HepG2 (cell line): ENCODE measurements at regions not wholly inside any gene's neighbourhood (a gene's known extent, or its start where the extent isn't known, plus 50 kb on each side); places are given as distances from the start of the nearest gene placed in this dataset.

ENCODE experiments used
- ATRX ChIP-seq: sonication (generic); formaldehyde crosslinking; IDR thresholded peaks from 2 replicates; pipeline ENCODE4 v1.4.0; 2020; ENCODE audit warnings: missing genetic modification reagents, borderline replicate concordance
- CCDC6 ChIP-seq: sonication (generic); formaldehyde crosslinking; IDR thresholded peaks from 2 replicates; pipeline ENCODE4 v1.8.1; 2022; ENCODE audit warnings: mild to moderate bottlenecking, missing genetic modification reagents, moderate library complexity
- KAT2B ChIP-seq: fragments of 150-350 bp; IDR thresholded peaks from 2 replicates; pipeline ENCODE4 v1.6.1; 2014; ENCODE audit warnings: low read depth, low read length, borderline replicate concordance
- SIX4 ChIP-seq: sonication (generic); formaldehyde crosslinking; IDR thresholded peaks from 2 replicates; pipeline ENCODE4 v1.4.0; 2020; ENCODE audit warnings: missing genetic modification reagents
- SRSF1 ChIP-seq: fragments of 200-400 bp; formaldehyde crosslinking; optimal IDR thresholded peaks from 2 replicates; pipeline ENCODE3; 2017; ENCODE audit warnings: mild to moderate bottlenecking, low read depth, low read length, moderate library complexity
- ZMYM2 ChIP-seq: sonication (generic); formaldehyde crosslinking; IDR thresholded peaks from 2 replicates; pipeline ENCODE4 v1.8.0; 2022; ENCODE audit warnings: mild to moderate bottlenecking, missing genetic modification reagents
- TF ChIP-seq, protein P1 (sequence below): sonication (generic); formaldehyde crosslinking; IDR thresholded peaks from 2 replicates; pipeline ENCODE4 v1.8.0; 2022; ENCODE audit warnings: missing genetic modification reagents, mild to moderate bottlenecking, borderline replicate concordance
- TF ChIP-seq, protein P2 (sequence below): sonication (generic); formaldehyde crosslinking; IDR thresholded peaks from 2 replicates; pipeline ENCODE4 v1.5.0; 2020; ENCODE audit warnings: mild to moderate bottlenecking, missing genetic modification reagents, borderline replicate concordance
- TF ChIP-seq, protein P3 (sequence below): sonication (generic); formaldehyde crosslinking; IDR thresholded peaks from 2 replicates; pipeline ENCODE4 v1.4.0; 2020; ENCODE audit warnings: low read depth, mild to moderate bottlenecking, missing genetic modification reagents

DNA sequence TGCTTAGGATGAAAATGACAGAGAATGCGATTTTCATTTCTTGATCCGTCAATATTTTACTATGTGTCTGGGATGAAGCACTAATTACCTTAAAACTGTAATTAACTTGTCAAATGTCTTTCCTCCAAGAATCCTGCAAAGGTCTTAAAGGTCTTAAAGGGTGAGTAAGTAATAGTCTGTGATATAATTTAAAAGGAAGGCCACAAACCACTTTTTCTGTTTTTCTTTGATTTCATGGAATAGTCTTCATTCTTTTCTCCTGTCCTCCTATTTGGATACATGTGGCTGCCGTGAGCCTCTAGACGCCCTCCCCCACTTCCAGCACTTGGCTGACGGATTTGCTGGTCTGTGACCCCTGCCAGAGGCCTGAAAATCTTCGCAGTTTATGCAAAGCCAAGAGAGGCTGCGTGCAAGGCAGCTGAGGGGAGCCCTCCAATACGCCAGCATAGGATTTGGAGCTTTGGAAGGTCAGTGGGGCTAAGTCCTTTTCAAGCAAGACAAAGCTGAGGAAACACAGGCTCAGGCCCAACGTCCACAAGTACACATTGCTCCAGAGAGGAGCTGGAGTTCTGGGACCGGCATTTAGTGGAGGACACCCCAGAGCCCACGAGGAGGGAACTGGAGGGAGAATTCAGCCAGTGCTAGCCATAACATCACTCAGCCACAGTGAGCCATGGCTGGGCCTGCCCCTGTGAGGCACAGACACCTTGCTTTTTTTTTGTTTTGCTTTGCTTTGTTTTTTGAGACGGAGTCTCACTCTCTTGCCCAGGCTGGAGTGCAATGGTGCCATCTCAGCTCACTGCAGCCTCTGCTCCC is 382.6 kb downstream of the SMOC2 start (continued):
- TF ChIP-seq, protein P1, sequence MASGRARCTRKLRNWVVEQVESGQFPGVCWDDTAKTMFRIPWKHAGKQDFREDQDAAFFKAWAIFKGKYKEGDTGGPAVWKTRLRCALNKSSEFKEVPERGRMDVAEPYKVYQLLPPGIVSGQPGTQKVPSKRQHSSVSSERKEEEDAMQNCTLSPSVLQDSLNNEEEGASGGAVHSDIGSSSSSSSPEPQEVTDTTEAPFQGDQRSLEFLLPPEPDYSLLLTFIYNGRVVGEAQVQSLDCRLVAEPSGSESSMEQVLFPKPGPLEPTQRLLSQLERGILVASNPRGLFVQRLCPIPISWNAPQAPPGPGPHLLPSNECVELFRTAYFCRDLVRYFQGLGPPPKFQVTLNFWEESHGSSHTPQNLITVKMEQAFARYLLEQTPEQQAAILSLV (CRISPR knock-in tag): no peak
- no peak for TF ChIP-seq SIX4 (CRISPR knock-in tag)
- no peak for TF ChIP-seq ZMYM2 (CRISPR knock-in tag)
- TF ChIP-seq CCDC6 (CRISPR knock-in tag): no peak
- no peak for TF ChIP-seq KAT2B
- no peak for TF ChIP-seq SRSF1
- TF ChIP-seq, protein P2, sequence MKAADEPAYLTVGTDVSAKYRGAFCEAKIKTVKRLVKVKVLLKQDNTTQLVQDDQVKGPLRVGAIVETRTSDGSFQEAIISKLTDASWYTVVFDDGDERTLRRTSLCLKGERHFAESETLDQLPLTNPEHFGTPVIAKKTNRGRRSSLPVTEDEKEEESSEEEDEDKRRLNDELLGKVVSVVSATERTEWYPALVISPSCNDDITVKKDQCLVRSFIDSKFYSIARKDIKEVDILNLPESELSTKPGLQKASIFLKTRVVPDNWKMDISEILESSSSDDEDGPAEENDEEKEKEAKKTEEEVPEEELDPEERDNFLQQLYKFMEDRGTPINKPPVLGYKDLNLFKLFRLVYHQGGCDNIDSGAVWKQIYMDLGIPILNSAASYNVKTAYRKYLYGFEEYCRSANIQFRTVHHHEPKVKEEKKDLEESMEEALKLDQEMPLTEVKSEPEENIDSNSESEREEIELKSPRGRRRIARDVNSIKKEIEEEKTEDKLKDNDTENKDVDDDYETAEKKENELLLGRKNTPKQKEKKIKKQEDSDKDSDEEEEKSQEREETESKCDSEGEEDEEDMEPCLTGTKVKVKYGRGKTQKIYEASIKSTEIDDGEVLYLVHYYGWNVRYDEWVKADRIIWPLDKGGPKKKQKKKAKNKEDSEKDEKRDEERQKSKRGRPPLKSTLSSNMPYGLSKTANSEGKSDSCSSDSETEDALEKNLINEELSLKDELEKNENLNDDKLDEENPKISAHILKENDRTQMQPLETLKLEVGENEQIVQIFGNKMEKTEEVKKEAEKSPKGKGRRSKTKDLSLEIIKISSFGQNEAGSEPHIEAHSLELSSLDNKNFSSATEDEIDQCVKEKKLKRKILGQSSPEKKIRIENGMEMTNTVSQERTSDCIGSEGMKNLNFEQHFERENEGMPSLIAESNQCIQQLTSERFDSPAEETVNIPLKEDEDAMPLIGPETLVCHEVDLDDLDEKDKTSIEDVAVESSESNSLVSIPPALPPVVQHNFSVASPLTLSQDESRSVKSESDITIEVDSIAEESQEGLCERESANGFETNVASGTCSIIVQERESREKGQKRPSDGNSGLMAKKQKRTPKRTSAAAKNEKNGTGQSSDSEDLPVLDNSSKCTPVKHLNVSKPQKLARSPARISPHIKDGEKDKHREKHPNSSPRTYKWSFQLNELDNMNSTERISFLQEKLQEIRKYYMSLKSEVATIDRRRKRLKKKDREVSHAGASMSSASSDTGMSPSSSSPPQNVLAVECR: no peak
- TF ChIP-seq ATRX (CRISPR knock-in tag): no peak
- TF ChIP-seq, protein P3, sequence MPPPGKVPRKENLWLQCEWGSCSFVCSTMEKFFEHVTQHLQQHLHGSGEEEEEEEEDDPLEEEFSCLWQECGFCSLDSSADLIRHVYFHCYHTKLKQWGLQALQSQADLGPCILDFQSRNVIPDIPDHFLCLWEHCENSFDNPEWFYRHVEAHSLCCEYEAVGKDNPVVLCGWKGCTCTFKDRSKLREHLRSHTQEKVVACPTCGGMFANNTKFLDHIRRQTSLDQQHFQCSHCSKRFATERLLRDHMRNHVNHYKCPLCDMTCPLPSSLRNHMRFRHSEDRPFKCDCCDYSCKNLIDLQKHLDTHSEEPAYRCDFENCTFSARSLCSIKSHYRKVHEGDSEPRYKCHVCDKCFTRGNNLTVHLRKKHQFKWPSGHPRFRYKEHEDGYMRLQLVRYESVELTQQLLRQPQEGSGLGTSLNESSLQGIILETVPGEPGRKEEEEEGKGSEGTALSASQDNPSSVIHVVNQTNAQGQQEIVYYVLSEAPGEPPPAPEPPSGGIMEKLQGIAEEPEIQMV: no peak
